Testis (tissue), 2 donors: ENCODE measurements at regions not wholly inside any gene's neighbourhood (a gene's known extent, or its start where the extent isn't known, plus 50 kb on each side); places are given as distances from the start of the nearest gene placed in this dataset.

Experiments
- POLR2A ChIP-seq: fragments of 450-650 bp; IDR thresholded peaks from one replicate; pipeline ENCODE4 v1.6.1; 2017; ENCODE audit warnings: antibody characterized with exemption, mild to moderate bottlenecking, moderate library complexity
- TF ChIP-seq, protein P1 (sequence below), 3 experiments: fragments of 450-650 bp in 2 of 3; fragments of 200-600 bp in 1 of 3; sonication (generic) in 1 of 3; IDR thresholded peaks; one replicate each; pipeline ENCODE4 v1.5.1; 2016 to 2019; ENCODE audit warnings: antibody characterized with exemption in 3 of 3, mild to moderate bottlenecking in 2 of 3, moderate library complexity in 1 of 3

DNA sequence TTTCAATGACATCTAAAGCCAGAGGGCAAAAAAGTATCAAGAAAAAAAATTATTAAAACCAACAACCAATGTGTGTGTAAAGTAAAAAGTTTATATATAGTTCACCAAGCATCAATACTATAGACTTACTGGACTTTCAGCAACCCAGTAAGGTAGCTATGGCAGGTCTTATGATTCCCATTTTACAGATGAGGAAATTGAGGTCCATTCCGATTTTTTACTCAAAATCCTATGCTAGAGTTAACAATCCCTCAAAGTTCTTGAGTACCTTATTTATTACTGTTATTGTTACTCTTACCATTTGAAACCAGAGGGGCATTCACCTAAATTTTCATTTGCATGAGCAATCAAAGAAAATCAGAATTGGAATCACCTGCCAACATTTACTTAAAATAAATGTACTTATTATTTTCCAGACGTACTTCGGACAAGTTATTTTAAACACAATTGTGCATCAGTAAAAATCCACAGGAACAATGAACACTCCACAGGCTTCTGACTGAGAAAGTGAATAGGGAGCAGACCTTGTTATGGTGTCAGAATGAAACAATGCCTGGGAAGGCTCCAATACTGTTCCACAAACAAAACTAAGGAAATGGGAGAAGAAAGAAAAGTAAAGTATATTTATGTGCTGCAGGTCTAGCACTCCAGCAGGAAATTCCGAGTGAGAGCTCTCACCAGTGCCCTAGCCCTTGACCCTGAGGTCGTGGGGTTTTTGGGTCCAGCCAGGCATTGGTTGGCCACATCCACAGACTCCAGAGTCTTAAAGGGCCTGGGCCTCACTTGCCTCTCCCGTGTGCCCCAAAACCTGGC, 229.9 kb downstream of the PIK3R1 start:
- TF ChIP-seq, protein P1, sequence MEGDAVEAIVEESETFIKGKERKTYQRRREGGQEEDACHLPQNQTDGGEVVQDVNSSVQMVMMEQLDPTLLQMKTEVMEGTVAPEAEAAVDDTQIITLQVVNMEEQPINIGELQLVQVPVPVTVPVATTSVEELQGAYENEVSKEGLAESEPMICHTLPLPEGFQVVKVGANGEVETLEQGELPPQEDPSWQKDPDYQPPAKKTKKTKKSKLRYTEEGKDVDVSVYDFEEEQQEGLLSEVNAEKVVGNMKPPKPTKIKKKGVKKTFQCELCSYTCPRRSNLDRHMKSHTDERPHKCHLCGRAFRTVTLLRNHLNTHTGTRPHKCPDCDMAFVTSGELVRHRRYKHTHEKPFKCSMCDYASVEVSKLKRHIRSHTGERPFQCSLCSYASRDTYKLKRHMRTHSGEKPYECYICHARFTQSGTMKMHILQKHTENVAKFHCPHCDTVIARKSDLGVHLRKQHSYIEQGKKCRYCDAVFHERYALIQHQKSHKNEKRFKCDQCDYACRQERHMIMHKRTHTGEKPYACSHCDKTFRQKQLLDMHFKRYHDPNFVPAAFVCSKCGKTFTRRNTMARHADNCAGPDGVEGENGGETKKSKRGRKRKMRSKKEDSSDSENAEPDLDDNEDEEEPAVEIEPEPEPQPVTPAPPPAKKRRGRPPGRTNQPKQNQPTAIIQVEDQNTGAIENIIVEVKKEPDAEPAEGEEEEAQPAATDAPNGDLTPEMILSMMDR (IDR thresholded peaks at IDR 0.05) = no peak
- TF ChIP-seq POLR2A = no peak
